Fibroblast of lung (primary cell): ENCODE measurements at regions not wholly inside any gene's neighbourhood (a gene's known extent, or its start where the extent isn't known, plus 50 kb on each side); places are given as distances from the start of the nearest gene placed in this dataset.

Source experiments
- EZH2 ChIP-seq: IDR thresholded peaks from 2 replicates; pipeline ENCODE4 v1.5.1; 2012; ENCODE audit warnings: low read length, control low read depth, mild to moderate bottlenecking; ENCODE audit errors: missing control alignments
- TF ChIP-seq, protein P1 (sequence below), 2 donors: IDR thresholded peaks in 1 of 2; conservative IDR thresholded peaks in 1 of 2; 1 replicate in 1 of 2; 2 replicates in 1 of 2; pipeline ENCODE4 v1.5.1; 2011 to 2012; ENCODE audit warnings: low read length in 2 of 2, control low read depth in 1 of 2, inconsistent platforms in 1 of 2, low read depth in 1 of 2, mild to moderate bottlenecking in 1 of 2

- TF ChIP-seq, protein P1, sequence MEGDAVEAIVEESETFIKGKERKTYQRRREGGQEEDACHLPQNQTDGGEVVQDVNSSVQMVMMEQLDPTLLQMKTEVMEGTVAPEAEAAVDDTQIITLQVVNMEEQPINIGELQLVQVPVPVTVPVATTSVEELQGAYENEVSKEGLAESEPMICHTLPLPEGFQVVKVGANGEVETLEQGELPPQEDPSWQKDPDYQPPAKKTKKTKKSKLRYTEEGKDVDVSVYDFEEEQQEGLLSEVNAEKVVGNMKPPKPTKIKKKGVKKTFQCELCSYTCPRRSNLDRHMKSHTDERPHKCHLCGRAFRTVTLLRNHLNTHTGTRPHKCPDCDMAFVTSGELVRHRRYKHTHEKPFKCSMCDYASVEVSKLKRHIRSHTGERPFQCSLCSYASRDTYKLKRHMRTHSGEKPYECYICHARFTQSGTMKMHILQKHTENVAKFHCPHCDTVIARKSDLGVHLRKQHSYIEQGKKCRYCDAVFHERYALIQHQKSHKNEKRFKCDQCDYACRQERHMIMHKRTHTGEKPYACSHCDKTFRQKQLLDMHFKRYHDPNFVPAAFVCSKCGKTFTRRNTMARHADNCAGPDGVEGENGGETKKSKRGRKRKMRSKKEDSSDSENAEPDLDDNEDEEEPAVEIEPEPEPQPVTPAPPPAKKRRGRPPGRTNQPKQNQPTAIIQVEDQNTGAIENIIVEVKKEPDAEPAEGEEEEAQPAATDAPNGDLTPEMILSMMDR (conservative IDR thresholded peaks at IDR 0.05 in 1 of 2, IDR thresholded peaks at IDR 0.05 in 1 of 2; ENCODE audit: low read depth in 1 of 2, low read length in 2 of 2), result no peak
- TF ChIP-seq EZH2, result no peak
Observed at GRCh38 chr9:88917375-88917774, 73.9 kb upstream of the S1PR3 start.
